Right renal cortex interstitium (tissue), 3 donors: ENCODE measurements at regions not wholly inside any gene's neighbourhood (a gene's known extent, or its start where the extent isn't known, plus 50 kb on each side); places are given as distances from the start of the nearest gene placed in this dataset.
"Not testable (repeated sequence)": the region's sequence is repeated elsewhere in the genome, so short reads cannot be mapped to it uniquely, and the experiment has no call there.

Source experiments
- DNase-seq, 3 donors: peaks; one replicate each; pipeline ENCODE4 v3.0.0-alpha.2; 2013; ENCODE audit warnings: low read depth in 3 of 3, low spot score in 2 of 3

- not testable (repeated sequence) for DNase-seq
These were observed 86.0 kb upstream of the CDC42EP3 start for GRCh38 chr2:37757456-37757855.

- DNase-seq: not testable (repeated sequence)
These were observed 86.7 kb upstream of the CDC42EP3 start for GRCh38 chr2:37758141-37758601.

- DNase-seq: not testable (repeated sequence)
These were observed 88.5 kb upstream of the CDC42EP3 start for GRCh38 chr2:37759989-37760388.

GRCh38 chr2:37760471-37760870 lies 89.0 kb upstream of the CDC42EP3 start:
- no peak for DNase-seq

GRCh38 chr2:37762281-37762680 lies 90.8 kb upstream of the CDC42EP3 start:
- not testable (repeated sequence) for DNase-seq

GRCh38 chr2:37764739-37765138 lies 93.3 kb upstream of the CDC42EP3 start:
- no peak for DNase-seq

- no peak for DNase-seq
These were observed 94.7 kb upstream of the CDC42EP3 start for GRCh38 chr2:37766106-37766505.

GRCh38 chr2:37767046-37767445 lies 95.6 kb upstream of the CDC42EP3 start:
- DNase-seq: no peak

- no peak for DNase-seq
These were observed 96.8 kb upstream of the CDC42EP3 start for GRCh38 chr2:37767959-37768925.

- DNase-seq: no peak
These were observed 98.1 kb upstream of the CDC42EP3 start for GRCh38 chr2:37769551-37769950.

GRCh38 chr2:37770797-37771196 lies 99.4 kb upstream of the CDC42EP3 start:
- DNase-seq: no peak

GRCh38 chr2:37771600-37772088 lies 100.2 kb upstream of the CDC42EP3 start:
- no peak for DNase-seq

GRCh38 chr2:37773371-37774130 lies 102.1 kb upstream of the CDC42EP3 start:
- DNase-seq: no peak

- DNase-seq: not testable (repeated sequence)
These were observed 102.9 kb upstream of the CDC42EP3 start for GRCh38 chr2:37774171-37774944.

- no peak for DNase-seq
These were observed 103.8 kb upstream of the CDC42EP3 start for GRCh38 chr2:37774976-37775907.

GRCh38 chr2:37775908-37776250 lies 104.4 kb upstream of the CDC42EP3 start:
- DNase-seq: no peak

- no peak for DNase-seq
These were observed 105.0 kb upstream of the CDC42EP3 start for GRCh38 chr2:37776487-37776886.

GRCh38 chr2:37779139-37779538 lies 107.7 kb upstream of the CDC42EP3 start:
- DNase-seq: no peak

GRCh38 chr2:37779611-37780386 lies 108.4 kb upstream of the CDC42EP3 start:
- DNase-seq: no peak
